Ectodermal cell (in vitro differentiated cells): ENCODE measurements at regions not wholly inside any gene's neighbourhood (a gene's known extent, or its start where the extent isn't known, plus 50 kb on each side); places are given as distances from the start of the nearest gene placed in this dataset.

Source experiments
- H3K27ac ChIP-seq: 2 replicates; pipeline ENCODE4 v1.7.0; 2013; ENCODE audit warnings: mild to moderate bottlenecking, low read depth, low read length; ENCODE audit not compliant: insufficient read depth, poor library complexity, severe bottlenecking
- H3K27me3 ChIP-seq: 2 replicates; pipeline ENCODE4 v1.7.0; 2013; ENCODE audit warnings: mild to moderate bottlenecking, low read length; ENCODE audit not compliant: insufficient read depth, control insufficient read depth, poor library complexity, severe bottlenecking
- H3K36me3 ChIP-seq: one replicate; pipeline ENCODE4 v1.7.0; 2013; ENCODE audit warnings: low read length; ENCODE audit not compliant: control insufficient read depth, insufficient read depth
- H3K4me1 ChIP-seq: one replicate; pipeline ENCODE4 v1.7.0; 2013; ENCODE audit warnings: low read length; ENCODE audit not compliant: control insufficient read depth, insufficient read depth
- H3K4me3 ChIP-seq: 2 replicates; pipeline ENCODE4 v1.7.0; 2013; ENCODE audit warnings: low read depth, low read length, control low read depth; ENCODE audit not compliant: insufficient read depth
- H3K9me3 ChIP-seq: 2 replicates; pipeline ENCODE4 v1.7.0; 2013; ENCODE audit warnings: mild to moderate bottlenecking, low read length, moderate library complexity; ENCODE audit not compliant: control insufficient read depth
- WGBS, 2 experiments: methylation state at CpG; one replicate each; pipeline ENCODE4 v1.1.7; 2013; ENCODE audit warnings: missing lambda C conversion rate in 2 of 2; 5-methylcytosine and 5-hydroxymethylcytosine counted together

GRCh38 chr9:26264709-26265601, 586.7 kb upstream of the TUSC1 start:
- no peaks in the 10 kb centered on the region for H3K27me3 ChIP-seq
- no peaks in the 10 kb centered on the region for H3K4me1 ChIP-seq
- no peak overlapping the region for H3K4me3 ChIP-seq
- no peaks in the 10 kb centered on the region for H3K36me3 ChIP-seq
- WGBS, 2 experiments, result 76% methylated on average over 1 of the region's 1 CpG
- no peak overlapping the region for H3K27ac ChIP-seq
- H3K9me3 ChIP-seq, result no peaks in the 10 kb centered on the region

GRCh38 chr9:26263478-26263877, 585.2 kb upstream of the TUSC1 start:
- no peaks in the 10 kb centered on the region for H3K36me3 ChIP-seq
- no peak overlapping the region for H3K4me3 ChIP-seq
- H3K9me3 ChIP-seq, result no peaks in the 10 kb centered on the region
- no peaks in the 10 kb centered on the region for H3K4me1 ChIP-seq
- H3K27ac ChIP-seq, result no peak overlapping the region
- H3K27me3 ChIP-seq, result no peaks in the 10 kb centered on the region

GRCh38 chr9:26262421-26263107, 584.3 kb upstream of the TUSC1 start:
- Histone ChIP-seq H3K4me3 (no peak overlapping the region), H3K4me1 (no peaks in the 10 kb centered on the region), H3K9me3 (no peaks in the 10 kb centered on the region), H3K27ac (no peak overlapping the region), H3K27me3 (no peaks in the 10 kb centered on the region), H3K36me3 (no peaks in the 10 kb centered on the region)
- 93 to 100% methylated on average over 1 of the region's 1 CpG for WGBS, 2 experiments

- Histone ChIP-seq H3K4me3 (no peak overlapping the region), H3K27ac (no peak overlapping the region), H3K9me3 (no peaks in the 10 kb centered on the region), H3K27me3 (no peaks in the 10 kb centered on the region), H3K36me3 (no peaks in the 10 kb centered on the region), H3K4me1 (no peaks in the 10 kb centered on the region)
- WGBS, 2 experiments, result 78 to 81% methylated on average over 3 of the region's 3 CpGs
Observed at GRCh38 chr9:26261503-26262330, 583.5 kb upstream of the TUSC1 start.

- WGBS, 2 experiments, result 85 to 100% methylated on average over 2 to 3 of the region's 3 CpGs
- H3K27me3 ChIP-seq, result no peaks in the 10 kb centered on the region
- H3K36me3 ChIP-seq, result no peaks in the 10 kb centered on the region
- no peaks in the 10 kb centered on the region for H3K9me3 ChIP-seq
- no peak overlapping the region for H3K27ac ChIP-seq
- no peaks in the 10 kb centered on the region for H3K4me1 ChIP-seq
- H3K4me3 ChIP-seq, result no peak overlapping the region
Observed at GRCh38 chr9:26260238-26260637, 582.0 kb upstream of the TUSC1 start.

GRCh38 chr9:26247861-26248260, 569.6 kb upstream of the TUSC1 start:
- H3K4me1 ChIP-seq, result no peaks in the 10 kb centered on the region
- 92 to 94% methylated on average over 1 of the region's 1 CpG for WGBS, 2 experiments
- H3K36me3 ChIP-seq, result no peaks in the 10 kb centered on the region
- no peak overlapping the region for H3K27ac ChIP-seq
- H3K27me3 ChIP-seq, result no peaks in the 10 kb centered on the region
- no peaks in the 10 kb centered on the region for H3K9me3 ChIP-seq
- no peak overlapping the region for H3K4me3 ChIP-seq

- H3K4me3 ChIP-seq, result no peak overlapping the region
- no peaks in the 10 kb centered on the region for H3K36me3 ChIP-seq
- H3K27ac ChIP-seq, result no peak overlapping the region
- no peaks in the 10 kb centered on the region for H3K9me3 ChIP-seq
- H3K4me1 ChIP-seq, result no peaks in the 10 kb centered on the region
- WGBS, 2 experiments, result 100% methylated on average over 1 of the region's 1 CpG; no CpG with 5 or more reads in 1 of the 2 experiments
- H3K27me3 ChIP-seq, result no peaks in the 10 kb centered on the region
Observed at GRCh38 chr9:26244661-26245451, 566.6 kb upstream of the TUSC1 start.

GRCh38 chr9:26243726-26244125, 565.5 kb upstream of the TUSC1 start:
- no peaks in the 10 kb centered on the region for H3K4me1 ChIP-seq
- H3K4me3 ChIP-seq, result no peak overlapping the region
- no peaks in the 10 kb centered on the region for H3K36me3 ChIP-seq
- 89 to 91% methylated on average over 3 of the region's 4 CpGs for WGBS, 2 experiments
- H3K9me3 ChIP-seq, result no peaks in the 10 kb centered on the region
- H3K27ac ChIP-seq, result no peak overlapping the region
- H3K27me3 ChIP-seq, result no peaks in the 10 kb centered on the region

GRCh38 chr9:26243029-26243697, 564.9 kb upstream of the TUSC1 start:
- no peaks in the 10 kb centered on the region for H3K27me3 ChIP-seq
- H3K4me1 ChIP-seq, result no peaks in the 10 kb centered on the region
- H3K4me3 ChIP-seq, result no peak overlapping the region
- H3K9me3 ChIP-seq, result no peaks in the 10 kb centered on the region
- H3K27ac ChIP-seq, result no peak overlapping the region
- H3K36me3 ChIP-seq, result no peaks in the 10 kb centered on the region
- 88 to 93% methylated on average over 3 of the region's 4 CpGs for WGBS, 2 experiments
